MM.1S (cell line): ENCODE measurements at regions not wholly inside any gene's neighbourhood (a gene's known extent, or its start where the extent isn't known, plus 50 kb on each side); places are given as distances from the start of the nearest gene placed in this dataset.

Source experiments
- DNase-seq: peaks from one replicate; pipeline ENCODE4 v3.0.0-alpha.2; 2015
- H2AFZ ChIP-seq: fragments of 300-600 bp; sonication (generic); 2 replicates; pipeline ENCODE4 v1.6.0; 2016; ENCODE audit warnings: antibody characterized with exemption, low read length
- H3F3A ChIP-seq: fragments of 300-600 bp; sonication (generic); 2 replicates; pipeline ENCODE4 v1.6.1; 2016; ENCODE audit warnings: mild to moderate bottlenecking, antibody characterized with exemption, low read length, moderate library complexity, mixed read lengths; ENCODE audit not compliant: insufficient read depth
- H3K27ac ChIP-seq: fragments of 300-600 bp; sonication (generic); 2 replicates; pipeline ENCODE4 v1.5.1; 2016; ENCODE audit warnings: mild to moderate bottlenecking, low read length
- H3K27me3 ChIP-seq: fragments of 300-600 bp; sonication (generic); replicated peaks from 2 replicates; pipeline ENCODE4 v1.6.0; 2016; ENCODE audit warnings: low read length; ENCODE audit not compliant: insufficient read depth
- H3K36me3 ChIP-seq: fragments of 300-600 bp; sonication (generic); replicated peaks from 2 replicates; pipeline ENCODE4 v1.6.1; 2016; ENCODE audit warnings: mild to moderate bottlenecking, low read length, mixed read lengths; ENCODE audit not compliant: insufficient read depth
- H3K4me1 ChIP-seq: fragments of 300-600 bp; sonication (generic); 2 replicates; pipeline ENCODE4 v1.6.1; 2016; ENCODE audit warnings: low read length, mixed read lengths
- H3K4me2 ChIP-seq: fragments of 300-600 bp; sonication (generic); 2 replicates; pipeline ENCODE4 v1.6.0; 2016; ENCODE audit warnings: low read depth, low read length
- H3K4me3 ChIP-seq: fragments of 300-600 bp; sonication (generic); 2 replicates; pipeline ENCODE4 v1.5.1; 2016; ENCODE audit warnings: low read length, mixed read lengths
- H3K79me2 ChIP-seq: fragments of 300-600 bp; sonication (generic); 2 replicates; pipeline ENCODE4 v1.6.1; 2016; ENCODE audit warnings: mixed run types, low read length, mixed read lengths
- H3K9ac ChIP-seq: fragments of 300-600 bp; sonication (generic); 2 replicates; pipeline ENCODE4 v1.6.1; 2016; ENCODE audit warnings: low read length, mixed read lengths
- H3K9me2 ChIP-seq: fragments of 300-600 bp; sonication (generic); replicated peaks from 2 replicates; pipeline ENCODE4 v1.6.1; 2016; ENCODE audit warnings: mild to moderate bottlenecking, low read length, mixed read lengths; ENCODE audit not compliant: insufficient read depth
- H3K9me3 ChIP-seq: fragments of 300-600 bp; sonication (generic); replicated peaks from 2 replicates; pipeline ENCODE4 v1.6.1; 2016; ENCODE audit warnings: mild to moderate bottlenecking, low read length, mixed read lengths; ENCODE audit not compliant: insufficient read depth
- H4K20me1 ChIP-seq: fragments of 300-600 bp; sonication (generic); 2 replicates; pipeline ENCODE4 v1.6.1; 2016; ENCODE audit warnings: mild to moderate bottlenecking, low read length, moderate library complexity, mixed read lengths; ENCODE audit not compliant: insufficient read depth
- EZH2 ChIP-seq: fragments of 300-600 bp; sonication (generic); optimal IDR thresholded peaks from 2 replicates; pipeline ENCODE3; 2017; ENCODE audit warnings: low read depth, mild to moderate bottlenecking, antibody characterized with exemption, low read length, mixed read lengths
- EZH2phosphoT487 ChIP-seq: fragments of 300-600 bp; sonication (generic); IDR thresholded peaks from 2 replicates; pipeline ENCODE4 v1.6.1; 2018; ENCODE audit warnings: antibody characterized with exemption, low read length
- TF ChIP-seq, protein P1 (sequence below): fragments of 300-600 bp; sonication (generic); IDR thresholded peaks from 2 replicates; pipeline ENCODE4 v1.5.1; 2016; ENCODE audit warnings: antibody characterized with exemption, low read length, mixed read lengths

DNA sequence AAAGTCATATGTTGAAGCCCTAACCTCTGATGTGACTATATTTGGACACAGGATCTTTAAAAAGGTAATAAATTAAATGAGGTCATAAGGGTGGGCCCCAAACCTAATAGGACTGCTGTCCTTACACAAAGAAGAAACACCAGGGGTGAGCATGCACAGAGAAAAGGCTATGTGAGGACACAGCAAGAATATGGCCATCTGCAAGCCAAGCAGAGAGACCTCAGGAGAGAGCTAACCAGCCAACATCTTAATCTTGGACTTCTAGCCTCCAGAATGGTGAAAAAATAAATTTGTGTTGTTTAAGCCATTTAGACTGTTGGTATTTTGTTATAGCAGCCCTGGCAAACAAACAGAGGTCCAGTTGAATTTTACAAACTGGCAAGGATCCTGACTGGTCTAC, 223.9 kb downstream of the LTN1 start:
- Histone ChIP-seq H3K9me2 (no peaks in the 10 kb centered on the region), H3K27ac (no peak overlapping the region), H3K4me3 (no peak overlapping the region), H4K20me1 (no peaks in the 10 kb centered on the region), H3F3A (no peaks in the 10 kb centered on the region), H3K27me3 (no peaks in the 10 kb centered on the region), H3K4me2 (no peak overlapping the region), H3K4me1 (no peaks in the 10 kb centered on the region), H3K9ac (no peak overlapping the region), H3K36me3 (no peaks in the 10 kb centered on the region), H3K79me2 (no peaks in the 10 kb centered on the region), H2AFZ (no peak overlapping the region), H3K9me3 (no peaks in the 10 kb centered on the region)
- TF ChIP-seq, protein P1, sequence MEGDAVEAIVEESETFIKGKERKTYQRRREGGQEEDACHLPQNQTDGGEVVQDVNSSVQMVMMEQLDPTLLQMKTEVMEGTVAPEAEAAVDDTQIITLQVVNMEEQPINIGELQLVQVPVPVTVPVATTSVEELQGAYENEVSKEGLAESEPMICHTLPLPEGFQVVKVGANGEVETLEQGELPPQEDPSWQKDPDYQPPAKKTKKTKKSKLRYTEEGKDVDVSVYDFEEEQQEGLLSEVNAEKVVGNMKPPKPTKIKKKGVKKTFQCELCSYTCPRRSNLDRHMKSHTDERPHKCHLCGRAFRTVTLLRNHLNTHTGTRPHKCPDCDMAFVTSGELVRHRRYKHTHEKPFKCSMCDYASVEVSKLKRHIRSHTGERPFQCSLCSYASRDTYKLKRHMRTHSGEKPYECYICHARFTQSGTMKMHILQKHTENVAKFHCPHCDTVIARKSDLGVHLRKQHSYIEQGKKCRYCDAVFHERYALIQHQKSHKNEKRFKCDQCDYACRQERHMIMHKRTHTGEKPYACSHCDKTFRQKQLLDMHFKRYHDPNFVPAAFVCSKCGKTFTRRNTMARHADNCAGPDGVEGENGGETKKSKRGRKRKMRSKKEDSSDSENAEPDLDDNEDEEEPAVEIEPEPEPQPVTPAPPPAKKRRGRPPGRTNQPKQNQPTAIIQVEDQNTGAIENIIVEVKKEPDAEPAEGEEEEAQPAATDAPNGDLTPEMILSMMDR, result no peak
- TF ChIP-seq EZH2phosphoT487 (no peak), EZH2 (no peak)
- DNase-seq, result no peak

DNA sequence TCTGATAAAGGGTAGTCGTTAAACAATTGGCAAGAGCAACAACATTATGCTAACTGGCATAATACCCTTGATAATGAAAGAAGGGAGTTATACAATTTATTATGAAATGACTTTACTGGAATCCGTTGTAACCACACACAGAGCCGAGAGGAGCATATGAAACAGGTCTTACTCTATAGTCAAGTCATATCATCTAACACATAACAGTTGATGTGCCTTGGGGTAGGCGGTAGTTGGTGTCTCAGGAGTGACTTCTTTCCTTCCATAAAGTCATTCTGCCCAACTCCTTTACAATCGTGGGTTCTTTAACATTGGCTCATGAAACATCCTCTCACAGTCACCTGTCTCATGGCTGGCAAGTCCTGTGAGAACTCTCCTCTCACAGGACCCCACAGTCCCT, 225.2 kb downstream of the LTN1 start:
- no peaks in the 10 kb centered on the region for H3K36me3 ChIP-seq
- no peak for DNase-seq
- no peaks in the 10 kb centered on the region for H3K9me2 ChIP-seq
- no peaks in the 10 kb centered on the region for H3K4me1 ChIP-seq
- H3K4me3 ChIP-seq, result no peak overlapping the region
- TF ChIP-seq EZH2 (no peak), EZH2phosphoT487 (no peak)
- TF ChIP-seq, protein P1, result no peak
- H3K4me2 ChIP-seq, result no peak overlapping the region
- H3K27ac ChIP-seq, result no peak overlapping the region
- no peaks in the 10 kb centered on the region for H4K20me1 ChIP-seq
- no peaks in the 10 kb centered on the region for H3K79me2 ChIP-seq
- no peak overlapping the region for H2AFZ ChIP-seq
- no peaks in the 10 kb centered on the region for H3F3A ChIP-seq
- no peaks in the 10 kb centered on the region for H3K9me3 ChIP-seq
- no peaks in the 10 kb centered on the region for H3K27me3 ChIP-seq
- H3K9ac ChIP-seq, result no peak overlapping the region

DNA sequence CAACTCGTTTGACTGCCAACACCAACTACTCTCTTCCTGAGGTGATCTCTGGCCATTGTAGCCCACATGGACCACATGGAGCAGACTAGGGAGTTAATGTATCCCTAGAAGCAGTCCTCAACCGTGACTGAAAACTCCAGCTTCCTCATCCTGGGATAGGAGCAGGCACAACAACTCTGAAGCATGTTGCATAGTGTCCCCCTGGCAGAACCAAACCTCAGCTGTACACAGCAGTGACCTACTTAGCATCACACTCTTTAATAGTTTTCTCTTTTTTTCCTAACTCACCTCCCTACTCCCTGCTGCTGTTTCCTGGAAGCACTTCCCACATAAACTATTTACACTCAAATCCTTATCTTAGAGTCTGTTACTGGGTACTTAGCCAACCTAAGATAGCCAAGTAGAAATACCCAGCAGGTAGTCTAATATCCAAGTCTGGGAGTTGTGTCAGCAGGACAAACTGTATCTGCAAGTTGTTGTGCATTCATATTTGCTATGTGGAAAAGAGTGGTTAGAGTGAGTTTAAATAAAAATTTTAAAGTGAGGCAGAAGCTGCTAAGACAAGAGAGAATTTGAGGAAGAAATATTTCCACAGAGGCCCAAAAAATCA, 228.8 kb downstream of the LTN1 start:
- H3K27me3 ChIP-seq, result no peaks in the 10 kb centered on the region
- H3K9me2 ChIP-seq, result no peaks in the 10 kb centered on the region
- H3K9me3 ChIP-seq, result no peaks in the 10 kb centered on the region
- no peaks in the 10 kb centered on the region for H3K36me3 ChIP-seq
- no peaks in the 10 kb centered on the region for H3K79me2 ChIP-seq
- no peaks in the 10 kb centered on the region for H3F3A ChIP-seq
- no peak overlapping the region for H2AFZ ChIP-seq
- no peak overlapping the region for H3K4me2 ChIP-seq
- H3K27ac ChIP-seq, result no peak overlapping the region
- no peaks in the 10 kb centered on the region for H4K20me1 ChIP-seq
- DNase-seq, result no peak
- H3K4me1 ChIP-seq, result no peaks in the 10 kb centered on the region
- no peak overlapping the region for H3K4me3 ChIP-seq
- TF ChIP-seq EZH2, result no peak
- TF ChIP-seq EZH2phosphoT487, result no peak
- TF ChIP-seq, protein P1, result no peak
- no peak overlapping the region for H3K9ac ChIP-seq
